Fibroblast of pulmonary artery (primary cell): ENCODE measurements at regions not wholly inside any gene's neighbourhood (a gene's known extent, or its start where the extent isn't known, plus 50 kb on each side); places are given as distances from the start of the nearest gene placed in this dataset.

Experiments used
- DNase-seq: peaks from one replicate; pipeline ENCODE4 v3.0.0-alpha.2; 2010; ENCODE audit warnings: low read depth
- H3K4me3 ChIP-seq: replicated peaks from 2 replicates; pipeline ENCODE4 v1.5.1; 2011; ENCODE audit warnings: low read depth, mild to moderate bottlenecking, control low read depth, low read length, moderate library complexity
- CTCF ChIP-seq: IDR thresholded peaks from 2 replicates; pipeline ENCODE4 v1.5.1; 2011; ENCODE audit warnings: mild to moderate bottlenecking, control low read depth, low read length, inconsistent platforms; ENCODE audit errors: missing control alignments

GRCh38 chr3:68009900-68010299 is 355.5 kb upstream of the SUCLG2 start:
- DNase-seq = no peak
- TF ChIP-seq CTCF = no peak
- H3K4me3 ChIP-seq = no peak overlapping the region

GRCh38 chr3:68007621-68008226 is 353.3 kb upstream of the SUCLG2 start:
- no peak for DNase-seq
- no peak overlapping the region for H3K4me3 ChIP-seq
- TF ChIP-seq CTCF = no peak

- DNase-seq = no peak
- no peak for TF ChIP-seq CTCF
- no peak overlapping the region for H3K4me3 ChIP-seq
These were observed 352.2 kb upstream of the SUCLG2 start for GRCh38 chr3:68006646-68007045.

- no peak overlapping the region for H3K4me3 ChIP-seq
- no peak for DNase-seq
- TF ChIP-seq CTCF = no peak
These were observed 349.7 kb upstream of the SUCLG2 start for GRCh38 chr3:68004091-68004490.

- no peak overlapping the region for H3K4me3 ChIP-seq
- no peak for DNase-seq
- no peak for TF ChIP-seq CTCF
These were observed 343.9 kb upstream of the SUCLG2 start for GRCh38 chr3:67998281-67998680.

GRCh38 chr3:67995206-67995605 is 340.8 kb upstream of the SUCLG2 start:
- no peak overlapping the region for H3K4me3 ChIP-seq
- TF ChIP-seq CTCF = no peak
- DNase-seq = no peak

GRCh38 chr3:67986706-67987105 is 332.3 kb upstream of the SUCLG2 start:
- H3K4me3 ChIP-seq = no peak overlapping the region
- no peak for DNase-seq
- TF ChIP-seq CTCF = no peak
